PC-3 (cell line): ENCODE measurements at regions not wholly inside any gene's neighbourhood (a gene's known extent, or its start where the extent isn't known, plus 50 kb on each side); places are given as distances from the start of the nearest gene placed in this dataset.

ENCODE experiments used
- ATAC-seq: fragments of 200-7000 bp; cut with Tn5 transposase; 2 replicates; pipeline ENCODE4 v1.9.1; 2020; ENCODE audit warnings: mild to moderate bottlenecking, moderate library complexity
- BruUV-seq: library from RNA; stranded (reverse); fragments of 400-500 nt; replicated peaks from 2 replicates; lab custom pipeline; 2021; lab: Mats Ljungman, UMichigan
- CTCF ChIA-PET: fragments of 300-600 bp; sonication (Branson Sonifier 250); formaldehyde crosslinking; loops from one replicate; lab custom pipeline; 2022; ENCODE audit warnings: antibody characterized with exemption; lab: Charles Lee
- POLR2A ChIA-PET: fragments of 300-600 bp; sonication (Branson Sonifier 250); formaldehyde crosslinking; loops from one replicate; lab custom pipeline; 2022; ENCODE audit warnings: antibody characterized with exemption; ENCODE audit not compliant: unreplicated experiment; lab: Charles Lee
- DNase-seq: peaks from one replicate; pipeline ENCODE4 v3.0.0-alpha.2; 2015
- H2AFZ ChIP-seq: fragments of 300-600 bp; sonication (generic); 2 replicates; pipeline ENCODE4 v1.6.0; 2016; ENCODE audit warnings: antibody characterized with exemption, low read length
- H3F3A ChIP-seq: fragments of 300-600 bp; sonication (generic); one replicate; pipeline ENCODE4 v1.6.0; 2017; ENCODE audit warnings: antibody characterized with exemption, low read length, control low read depth, mild to moderate bottlenecking; ENCODE audit not compliant: unreplicated experiment
- H3K27ac ChIP-seq: fragments of 300-600 bp; sonication (generic); 2 replicates; pipeline ENCODE4 v1.5.1; 2016; ENCODE audit warnings: mild to moderate bottlenecking, low read length
- H3K27me3 ChIP-seq: fragments of 300-600 bp; sonication (generic); 2 replicates; pipeline ENCODE4 v1.6.1; 2016; ENCODE audit warnings: low read length, mixed read lengths
- H3K36me3 ChIP-seq: fragments of 300-600 bp; sonication (generic); 2 replicates; pipeline ENCODE4 v1.6.1; 2016; ENCODE audit warnings: low read depth, mixed run types, low read length, mixed read lengths
- H3K4me1 ChIP-seq: fragments of 300-600 bp; sonication (generic); 2 replicates; pipeline ENCODE4 v1.5.1; 2016; ENCODE audit warnings: low read length; ENCODE audit not compliant: insufficient read depth
- H3K4me2 ChIP-seq: fragments of 300-600 bp; sonication (generic); 2 replicates; pipeline ENCODE4 v1.6.0; 2016; ENCODE audit warnings: low read length
- H3K4me3 ChIP-seq: fragments of 300-600 bp; sonication (generic); 2 replicates; pipeline ENCODE4 v1.5.1; 2016; ENCODE audit warnings: mild to moderate bottlenecking, low read length, mixed read lengths
- H3K79me2 ChIP-seq: fragments of 300-600 bp; sonication (generic); 2 replicates; pipeline ENCODE4 v1.6.1; 2017; ENCODE audit warnings: low read length, mixed read lengths
- H3K9ac ChIP-seq: fragments of 300-600 bp; sonication (generic); 2 replicates; pipeline ENCODE4 v1.6.0; 2016; ENCODE audit warnings: mild to moderate bottlenecking, low read length
- H3K9me2 ChIP-seq: fragments of 300-600 bp; sonication (generic); replicated peaks from 2 replicates; pipeline ENCODE4 v1.6.1; 2016; ENCODE audit warnings: mixed run types, low read length, mixed read lengths
- H3K9me3 ChIP-seq: fragments of 300-600 bp; sonication (generic); 2 replicates; pipeline ENCODE4 v1.6.1; 2016; ENCODE audit warnings: low read length, mixed read lengths
- H4K20me1 ChIP-seq: fragments of 300-600 bp; sonication (generic); 2 replicates; pipeline ENCODE4 v1.6.1; 2016; ENCODE audit warnings: low read length, mixed read lengths
- CTCF ChIP-seq: fragments of 300-600 bp; sonication (generic); conservative IDR thresholded peaks from 2 replicates; pipeline ENCODE4 v1.5.1; 2017; ENCODE audit warnings: antibody characterized with exemption, low read depth, mild to moderate bottlenecking, low read length
- EZH2 ChIP-seq: fragments of 300-600 bp; sonication (generic); IDR thresholded peaks from one replicate; pipeline ENCODE4 v1.6.1; 2017; ENCODE audit warnings: antibody characterized with exemption, mild to moderate bottlenecking, low read length; ENCODE audit not compliant: unreplicated experiment
- EZH2phosphoT487 ChIP-seq: fragments of 300-600 bp; sonication (generic); IDR thresholded peaks from 2 replicates; pipeline ENCODE4 v1.6.1; 2018; ENCODE audit warnings: mild to moderate bottlenecking, antibody characterized with exemption, low read length, borderline replicate concordance
- intact Hi-C: fragments of 100-400 bp; cut with micrococcal nuclease; formaldehyde crosslinking; loops from 2 replicates; pipeline ENCODE4 v1.9.0; 2023

DNA sequence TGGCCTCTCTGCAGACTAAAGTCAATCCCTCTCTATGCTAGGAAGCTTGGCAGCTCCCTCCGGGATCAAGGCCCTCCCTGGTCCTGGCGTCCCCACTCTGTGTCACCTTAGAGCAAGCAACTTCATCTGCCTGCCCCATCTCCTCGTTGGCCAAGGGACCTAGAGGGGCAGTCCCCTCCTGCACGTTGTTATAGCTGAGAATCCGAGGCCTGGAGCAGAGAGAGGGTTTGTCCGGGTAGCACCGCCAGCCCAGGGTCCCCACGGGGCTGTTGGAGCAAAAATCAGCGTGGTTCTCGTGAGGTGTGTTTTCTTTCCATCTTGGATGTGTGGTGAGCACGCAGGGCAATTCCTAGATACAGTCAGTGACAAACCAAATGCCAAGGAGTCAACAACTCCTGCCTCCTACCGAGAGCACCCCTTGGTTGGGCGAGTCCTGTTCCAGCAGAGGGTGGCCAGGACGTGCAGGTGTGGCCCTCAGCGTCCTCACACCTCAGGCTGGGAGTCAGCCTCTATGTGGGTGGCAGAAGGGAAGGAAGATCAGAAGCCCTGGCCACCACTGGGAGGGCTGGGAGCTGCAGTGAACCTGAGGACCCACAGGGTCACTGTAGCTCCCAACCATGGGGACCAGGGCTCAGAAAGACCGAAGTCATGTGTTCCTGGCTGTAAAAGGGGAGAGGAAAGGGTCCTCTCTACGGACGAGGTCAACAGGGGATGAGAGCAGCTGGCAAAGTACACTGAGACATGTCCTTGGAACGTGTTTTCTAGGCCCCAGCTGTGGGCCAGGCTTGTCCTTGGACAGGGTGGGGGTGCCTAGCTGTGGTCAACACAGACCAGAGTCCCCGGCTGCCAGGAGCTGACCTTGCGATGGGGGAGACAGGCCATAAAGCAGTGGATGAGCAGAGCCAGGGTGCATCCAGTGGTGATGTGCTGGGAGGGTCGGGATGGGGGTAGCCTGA, 85.6 kb upstream of the CIBAR2 start:
- no peaks in the 10 kb centered on the region for H3K9me2 ChIP-seq
- no peak overlapping the region for H3K4me3 ChIP-seq
- no peak for DNase-seq
- no peak overlapping the region for H2AFZ ChIP-seq
- H3K4me1 ChIP-seq = no peaks in the 10 kb centered on the region
- H3K79me2 ChIP-seq = 0 out of 2 replicates have a peak, but pooled peaks cover 7% of the 10 kb centered on the region
- H3K4me2 ChIP-seq = no peak overlapping the region
- intact Hi-C loops = no loop called here
- ChIA-PET CTCF (no interaction called here), POLR2A (no interaction called here)
- no peaks in the 10 kb centered on the region for H3K9me3 ChIP-seq
- H3K27me3 ChIP-seq = no peaks in the 10 kb centered on the region
- ATAC-seq = no peak
- H3K9ac ChIP-seq = no peak overlapping the region
- H3K36me3 ChIP-seq = no peaks in the 10 kb centered on the region
- TF ChIP-seq EZH2 (no peak), CTCF (no peak), EZH2phosphoT487 (no peak)
- no peak overlapping the region for H3K27ac ChIP-seq
- H3F3A ChIP-seq = no peaks in the 10 kb centered on the region
- H4K20me1 ChIP-seq = no peaks in the 10 kb centered on the region
- no TSS peak for BruUV-seq

- Histone ChIP-seq H3K9me2 (no peaks in the 10 kb centered on the region), H3K9ac (no peak overlapping the region), H4K20me1 (no peaks in the 10 kb centered on the region), H3K27ac (no peak overlapping the region), H3K4me2 (no peak overlapping the region), H3K9me3 (no peaks in the 10 kb centered on the region), H3K4me3 (no peak overlapping the region), H3K36me3 (no peaks in the 10 kb centered on the region), H3K79me2 (0 out of 2 replicates have a peak, but pooled peaks cover 4% of the 10 kb centered on the region), H3F3A (no peaks in the 10 kb centered on the region), H2AFZ (no peak overlapping the region), H3K27me3 (no peaks in the 10 kb centered on the region), H3K4me1 (peaks cover 8% of the 10 kb centered on the region)
- intact Hi-C loops = no loop called here
- POLR2A ChIA-PET = no interaction called here
- DNase-seq (no peak), ATAC-seq (no peak)
- CTCF ChIA-PET = no interaction called here
- no TSS peak for BruUV-seq
- TF ChIP-seq EZH2phosphoT487 (no peak), EZH2 (no peak), CTCF (no peak)
These were observed 86.9 kb upstream of the CIBAR2 start for GRCh38 chr16:85199069-85199725.

GRCh38 chr16:85199880-85200279, 87.6 kb upstream of the CIBAR2 start:
- no peaks in the 10 kb centered on the region for H3K27me3 ChIP-seq
- ChIA-PET POLR2A (no interaction called here), CTCF (no interaction called here)
- H3K9ac ChIP-seq = no peak overlapping the region
- H3K9me3 ChIP-seq = no peaks in the 10 kb centered on the region
- no peak overlapping the region for H3K27ac ChIP-seq
- intact Hi-C loops = no loop called here
- no peak overlapping the region for H2AFZ ChIP-seq
- H4K20me1 ChIP-seq = no peaks in the 10 kb centered on the region
- H3K4me3 ChIP-seq = no peak overlapping the region
- no peaks in the 10 kb centered on the region for H3K9me2 ChIP-seq
- no peak overlapping the region for H3K4me2 ChIP-seq
- H3K36me3 ChIP-seq = no peaks in the 10 kb centered on the region
- DNase-seq = no peak
- ATAC-seq = no peak
- BruUV-seq = no TSS peak
- TF ChIP-seq CTCF = no peak
- TF ChIP-seq EZH2 = no peak
- no peak for TF ChIP-seq EZH2phosphoT487
- peaks cover 8% of the 10 kb centered on the region for H3K4me1 ChIP-seq
- no peaks in the 10 kb centered on the region for H3K79me2 ChIP-seq
- no peaks in the 10 kb centered on the region for H3F3A ChIP-seq
